Tibial nerve (tissue), 4 donors: ENCODE measurements at regions not wholly inside any gene's neighbourhood (a gene's known extent, or its start where the extent isn't known, plus 50 kb on each side); places are given as distances from the start of the nearest gene placed in this dataset.

Experiments used
- CTCF ChIP-seq, 5 experiments: fragments of 200-600 bp in 3 of 5; fragments of 450-650 bp in 2 of 5; sonication (generic) in 3 of 5; IDR thresholded peaks; one replicate each; pipeline ENCODE4 v1.5.1; 2016 to 2019; ENCODE audit warnings: antibody characterized with exemption in 5 of 5, mild to moderate bottlenecking in 3 of 5, moderate library complexity in 2 of 5
- EP300 ChIP-seq, 2 donors: sonication (generic); formaldehyde crosslinking; IDR thresholded peaks; one replicate each; pipeline ENCODE4 v1.6.1; 2017; ENCODE audit warnings: antibody characterized with exemption in 2 of 2, mild to moderate bottlenecking in 1 of 2
- POLR2A ChIP-seq, 2 donors: fragments of 450-650 bp; IDR thresholded peaks; one replicate each; pipeline ENCODE4 v1.6.1; 2017; ENCODE audit warnings: antibody characterized with exemption in 2 of 2, mild to moderate bottlenecking in 2 of 2, moderate library complexity in 2 of 2

- no peak for TF ChIP-seq POLR2A (IDR thresholded peaks at IDR 0.05)
- TF ChIP-seq CTCF (IDR thresholded peaks at IDR 0.05): no peak
- no peak for TF ChIP-seq EP300 (IDR thresholded peaks at IDR 0.05)
Observed at GRCh38 chr6:9745966-9746365, 668.9 kb downstream of the TFAP2A start.
